Neural cell (in vitro differentiated cells): ENCODE measurements at regions not wholly inside any gene's neighbourhood (a gene's known extent, or its start where the extent isn't known, plus 50 kb on each side); places are given as distances from the start of the nearest gene placed in this dataset.

Experiments
- H2AFZ ChIP-seq: fragments of 200-600, 300-800 bp; sonication (generic), shearing (Covaris generic); 2 replicates; pipeline ENCODE4 v1.6.0; 2014; ENCODE audit warnings: low read depth, mild to moderate bottlenecking, antibody characterized with exemption, low read length, moderate library complexity
- H3F3A ChIP-seq: fragments of 200-600 bp; shearing (Covaris generic); 2 replicates; pipeline ENCODE4 v1.6.1; 2016; ENCODE audit warnings: mild to moderate bottlenecking, moderate library complexity, mixed read lengths, antibody characterized with exemption, low read length; ENCODE audit not compliant: insufficient read depth, poor library complexity, severe bottlenecking
- H3K27ac ChIP-seq: fragments of 200-600, 300-800 bp; sonication (generic), shearing (Covaris generic); 2 replicates; pipeline ENCODE4 v1.5.1; 2014; ENCODE audit warnings: mild to moderate bottlenecking, low read length, moderate library complexity
- H3K27me3 ChIP-seq: fragments of 300-800, 200-600 bp; sonication (generic), shearing (Covaris generic); 2 replicates; pipeline ENCODE4 v1.6.0; 2014; ENCODE audit warnings: mild to moderate bottlenecking, low read depth, low read length, moderate library complexity; ENCODE audit not compliant: insufficient read depth
- H3K36me3 ChIP-seq: fragments of 300-800, 200-600 bp; sonication (generic), shearing (Covaris generic); 2 replicates; pipeline ENCODE4 v1.5.1; 2014; ENCODE audit warnings: mild to moderate bottlenecking, antibody characterized with exemption, low read length, moderate library complexity; ENCODE audit not compliant: insufficient read depth
- H3K4me2 ChIP-seq: fragments of 300-800, 200-600 bp; sonication (generic), shearing (Covaris generic); 2 replicates; pipeline ENCODE4 v1.6.0; 2014; ENCODE audit warnings: mild to moderate bottlenecking, low read length
- H3K4me3 ChIP-seq: fragments of 300-800, 200-600 bp; sonication (generic), shearing (Covaris generic); 2 replicates; pipeline ENCODE4 v1.5.1; 2014; ENCODE audit warnings: mild to moderate bottlenecking, low read length, moderate library complexity
- H3K79me2 ChIP-seq: fragments of 200-600 bp; shearing (Covaris generic); replicated peaks from 2 replicates; pipeline ENCODE4 v1.6.0; 2014; ENCODE audit warnings: mild to moderate bottlenecking, low read length, moderate library complexity; ENCODE audit not compliant: insufficient read depth
- H3K9ac ChIP-seq: fragments of 300-800, 200-600 bp; sonication (generic), shearing (Covaris generic); 2 replicates; pipeline ENCODE4 v1.6.1; 2016; ENCODE audit warnings: mild to moderate bottlenecking, low read length, mixed read lengths
- H3K9me2 ChIP-seq: fragments of 200-600 bp; shearing (Covaris generic); 2 replicates; pipeline ENCODE4 v1.6.1; 2016; ENCODE audit warnings: mild to moderate bottlenecking, low read length, mixed read lengths; ENCODE audit not compliant: insufficient read depth
- H3K9me3 ChIP-seq: fragments of 200-600, 300-800 bp; sonication (generic), shearing (Covaris generic); 2 replicates; pipeline ENCODE4 v1.6.1; 2016; ENCODE audit warnings: mild to moderate bottlenecking, mixed run types, low read length, moderate library complexity, mixed read lengths
- H4K20me1 ChIP-seq: fragments of 200-600 bp; shearing (Covaris generic); 2 replicates; pipeline ENCODE4 v1.6.1; 2016; ENCODE audit warnings: mild to moderate bottlenecking, mixed run types; ENCODE audit not compliant: insufficient read depth
- CTCF ChIP-seq: fragments of 450-650 bp; IDR thresholded peaks from 2 replicates; pipeline ENCODE4 v1.5.1; 2014; ENCODE audit warnings: antibody characterized with exemption, mild to moderate bottlenecking, moderate library complexity; ENCODE audit not compliant: poor library complexity, severe bottlenecking
- EZH2 ChIP-seq: fragments of 200-600, 300-800 bp; shearing (Covaris generic), sonication (generic); IDR thresholded peaks from 2 replicates; pipeline ENCODE4 v1.6.1; 2014; ENCODE audit warnings: antibody characterized with exemption, low read length, borderline replicate concordance, mild to moderate bottlenecking; ENCODE audit not compliant: insufficient read depth, poor library complexity, severe bottlenecking
- MXI1 ChIP-seq: fragments of 450-650 bp; conservative IDR thresholded peaks from 2 replicates; pipeline ENCODE4 v1.6.1; 2014; ENCODE audit warnings: antibody characterized with exemption, mild to moderate bottlenecking; ENCODE audit not compliant: poor library complexity, severe bottlenecking
- POLR2AphosphoS5 ChIP-seq: IDR thresholded peaks from 2 replicates; pipeline ENCODE4 v1.6.1; 2012
- REST ChIP-seq: IDR thresholded peaks from 2 replicates; pipeline ENCODE4 v1.6.1; 2012; ENCODE audit warnings: borderline replicate concordance
- TAF1 ChIP-seq: IDR thresholded peaks from 2 replicates; pipeline ENCODE4 v1.6.1; 2012; ENCODE audit warnings: low read depth

GRCh38 chr4:20487852-20488251 is 212.4 kb upstream of the PACRGL start:
- no peaks in the 10 kb centered on the region for H3K36me3 ChIP-seq
- no peak overlapping the region for H3K9ac ChIP-seq
- no peak overlapping the region for H3K4me3 ChIP-seq
- H3F3A ChIP-seq: no peaks in the 10 kb centered on the region
- no peaks in the 10 kb centered on the region for H3K9me3 ChIP-seq
- no peak overlapping the region for H2AFZ ChIP-seq
- TF ChIP-seq TAF1 (no peak), MXI1 (no peak), CTCF (no peak)
- H3K4me2 ChIP-seq: no peak overlapping the region
- no peaks in the 10 kb centered on the region for H3K27me3 ChIP-seq
- H3K79me2 ChIP-seq: no peaks in the 10 kb centered on the region
- no peaks in the 10 kb centered on the region for H4K20me1 ChIP-seq
- H3K27ac ChIP-seq: no peak overlapping the region
- H3K9me2 ChIP-seq: no peaks in the 10 kb centered on the region

GRCh38 chr4:20490734-20491133 is 209.5 kb upstream of the PACRGL start:
- Histone ChIP-seq H2AFZ (no peak overlapping the region), H3K27ac (no peak overlapping the region), H3F3A (no peaks in the 10 kb centered on the region), H3K4me3 (no peak overlapping the region), H3K4me2 (no peak overlapping the region), H4K20me1 (no peaks in the 10 kb centered on the region), H3K9ac (no peak overlapping the region), H3K27me3 (no peaks in the 10 kb centered on the region), H3K36me3 (no peaks in the 10 kb centered on the region), H3K9me2 (no peaks in the 10 kb centered on the region), H3K9me3 (no peaks in the 10 kb centered on the region), H3K79me2 (no peaks in the 10 kb centered on the region)
- TF ChIP-seq TAF1: no peak

GRCh38 chr4:20493761-20494353 is 206.4 kb upstream of the PACRGL start:
- no peak overlapping the region for H3K9ac ChIP-seq
- H3K4me2 ChIP-seq: no peak overlapping the region
- no peaks in the 10 kb centered on the region for H3K79me2 ChIP-seq
- H3K27me3 ChIP-seq: no peaks in the 10 kb centered on the region
- H3K36me3 ChIP-seq: no peaks in the 10 kb centered on the region
- no peak overlapping the region for H3K27ac ChIP-seq
- H2AFZ ChIP-seq: no peak overlapping the region
- H4K20me1 ChIP-seq: no peaks in the 10 kb centered on the region
- H3F3A ChIP-seq: no peaks in the 10 kb centered on the region
- no peaks in the 10 kb centered on the region for H3K9me3 ChIP-seq
- H3K9me2 ChIP-seq: no peaks in the 10 kb centered on the region
- TF ChIP-seq REST (no peak), TAF1 (no peak), EZH2 (no peak), POLR2AphosphoS5 (no peak), CTCF (no peak)
- H3K4me3 ChIP-seq: no peak overlapping the region
